Hypothalamus (tissue), 51 donors: ENCODE measurements at regions not wholly inside any gene's neighbourhood (a gene's known extent, or its start where the extent isn't known, plus 50 kb on each side); places are given as distances from the start of the nearest gene placed in this dataset.

ENCODE experiments used
- DNase-seq, 51 donors: peaks; one replicate each; lab custom pipeline; 2025; lab: John Stamatoyannopoulos, UW

- DNase-seq = no peak
Measured at GRCh38 chr6:128686084-128686483, 165.7 kb upstream of the PTPRK start.

GRCh38 chr6:128676456-128676855 lies 156.1 kb upstream of the PTPRK start:
- DNase-seq = no peak

- no peak for DNase-seq
Measured at GRCh38 chr6:128672023-128672422, 151.6 kb upstream of the PTPRK start.

- DNase-seq = no peak
Measured at GRCh38 chr6:128667339-128667858, 147.0 kb upstream of the PTPRK start.

GRCh38 chr6:128666405-128666804 lies 146.0 kb upstream of the PTPRK start:
- DNase-seq = no peak

GRCh38 chr6:128663238-128663637 lies 142.8 kb upstream of the PTPRK start:
- DNase-seq = no peak

- DNase-seq = no peak
Measured at GRCh38 chr6:128659878-128660622, 139.7 kb upstream of the PTPRK start.

- no peak for DNase-seq
Measured at GRCh38 chr6:128659276-128659675, 138.9 kb upstream of the PTPRK start.

GRCh38 chr6:128657181-128657580 lies 136.8 kb upstream of the PTPRK start:
- DNase-seq = no peak

GRCh38 chr6:128655978-128656498 lies 135.6 kb upstream of the PTPRK start:
- no peak for DNase-seq

GRCh38 chr6:128648022-128648598 lies 127.7 kb upstream of the PTPRK start:
- no peak for DNase-seq

- no peak for DNase-seq
Measured at GRCh38 chr6:128642132-128642531, 121.7 kb upstream of the PTPRK start.

GRCh38 chr6:128641703-128642102 lies 121.3 kb upstream of the PTPRK start:
- no peak for DNase-seq

GRCh38 chr6:128638817-128639216 lies 118.4 kb upstream of the PTPRK start:
- DNase-seq = no peak

GRCh38 chr6:128635219-128635618 lies 114.8 kb upstream of the PTPRK start:
- DNase-seq = no peak

GRCh38 chr6:128632131-128632530 lies 111.7 kb upstream of the PTPRK start:
- no peak for DNase-seq

- DNase-seq = no peak
Measured at GRCh38 chr6:128631031-128631430, 110.6 kb upstream of the PTPRK start.

- peak in 1 of 51 donors; percentile 1 for DNase-seq
Measured at GRCh38 chr6:128630213-128630612, 109.8 kb upstream of the PTPRK start.

GRCh38 chr6:128617285-128617684 lies 96.9 kb upstream of the PTPRK start:
- no peak for DNase-seq

- no peak for DNase-seq
Measured at GRCh38 chr6:128616342-128616741, 95.9 kb upstream of the PTPRK start.

- no peak for DNase-seq
Measured at GRCh38 chr6:128606611-128607010, 86.2 kb upstream of the PTPRK start.

- peak in 1 of 51 donors; percentile 4 for DNase-seq
Measured at GRCh38 chr6:128605961-128606360, 85.6 kb upstream of the PTPRK start.
